PC-9 (cell line): ENCODE measurements at regions not wholly inside any gene's neighbourhood (a gene's known extent, or its start where the extent isn't known, plus 50 kb on each side); places are given as distances from the start of the nearest gene placed in this dataset.

ENCODE experiments used
- BruUV-seq: library from RNA; stranded (reverse); fragments of 400-500 nt; replicated peaks from 2 replicates; lab custom pipeline; 2021; lab: Mats Ljungman, UMichigan
- CTCF ChIA-PET: fragments of 300-600 bp; sonication (Branson Sonifier 250); formaldehyde crosslinking; loops from one replicate; lab custom pipeline; 2022; ENCODE audit warnings: antibody characterized with exemption; lab: Charles Lee
- POLR2A ChIA-PET: fragments of 300-600 bp; sonication (Branson Sonifier 250); formaldehyde crosslinking; loops from one replicate; lab custom pipeline; 2022; ENCODE audit warnings: antibody characterized with exemption; ENCODE audit not compliant: unreplicated experiment; lab: Charles Lee
- DNase-seq, 2 experiments: peaks; one replicate each; pipeline versions ENCODE4 v3.0.0 to v3.0.0-alpha.2; 2015 to 2022; ENCODE audit warnings: mixed read lengths in 1 of 2
- H2AFZ ChIP-seq: fragments of 200-600 bp; sonication (generic); 2 replicates; pipeline ENCODE4 v1.8.1; 2017; ENCODE audit warnings: antibody characterized with exemption
- H3F3A ChIP-seq: fragments of 200-600 bp; sonication (generic); 2 replicates; pipeline ENCODE4 v1.8.1; 2017; ENCODE audit warnings: antibody characterized with exemption, mild to moderate bottlenecking, low read depth; ENCODE audit not compliant: insufficient read depth
- H3K27ac ChIP-seq: fragments of 200-600 bp; sonication (generic); 2 replicates; pipeline ENCODE4 v1.6.1; 2016; ENCODE audit warnings: mixed run types
- H3K27me3 ChIP-seq: fragments of 200-600 bp; sonication (generic); 2 replicates; pipeline ENCODE4 v1.6.1; 2016; ENCODE audit warnings: low read depth, mixed run types; ENCODE audit not compliant: insufficient read depth
- H3K36me3 ChIP-seq: fragments of 200-600 bp; sonication (generic); 2 replicates; pipeline ENCODE4 v1.6.1; 2016; ENCODE audit warnings: low read depth, mixed run types
- H3K4me1 ChIP-seq: fragments of 200-600 bp; sonication (generic); replicated peaks from 2 replicates; pipeline ENCODE4 v1.6.1; 2016; ENCODE audit warnings: mixed run types; ENCODE audit not compliant: insufficient read depth
- H3K4me2 ChIP-seq: fragments of 200-600 bp; sonication (generic); 2 replicates; pipeline ENCODE4 v1.6.1; 2017; ENCODE audit warnings: mixed run types
- H3K4me3 ChIP-seq: fragments of 200-600 bp; sonication (generic); 2 replicates; pipeline ENCODE4 v1.6.1; 2016; ENCODE audit warnings: mixed run types
- H3K79me2 ChIP-seq: fragments of 200-600 bp; sonication (generic); 2 replicates; pipeline ENCODE4 v1.6.1; 2017; ENCODE audit warnings: low read depth, mixed run types
- H3K9me2 ChIP-seq: fragments of 200-600 bp; sonication (generic); 2 replicates; pipeline ENCODE4 v1.8.1; 2017; ENCODE audit warnings: mild to moderate bottlenecking; ENCODE audit not compliant: insufficient read depth
- H3K9me3 ChIP-seq: fragments of 200-600 bp; sonication (generic); 2 replicates; pipeline ENCODE4 v1.8.1; 2016; ENCODE audit warnings: low read depth; ENCODE audit not compliant: insufficient read depth
- H4K20me1 ChIP-seq: fragments of 200-600 bp; sonication (generic); 2 replicates; pipeline ENCODE4 v1.8.1; 2017; ENCODE audit not compliant: insufficient read depth
- EZH2 ChIP-seq: fragments of 200-600 bp; sonication (generic); IDR thresholded peaks from 2 replicates; pipeline ENCODE4 v1.8.0; 2017; ENCODE audit warnings: antibody characterized with exemption, low read depth
- intact Hi-C: fragments of 100-400 bp; cut with micrococcal nuclease; formaldehyde crosslinking; loops from one replicate; pipeline ENCODE4 v1.10.0; 2022; ENCODE audit not compliant: unreplicated experiment
- TF ChIP-seq, protein P1 (sequence below): fragments of 200-600 bp; sonication (generic); conservative IDR thresholded peaks from 2 replicates; pipeline ENCODE4 v1.6.1; 2017; ENCODE audit warnings: mixed run types, antibody characterized with exemption, mild to moderate bottlenecking, moderate library complexity

DNA sequence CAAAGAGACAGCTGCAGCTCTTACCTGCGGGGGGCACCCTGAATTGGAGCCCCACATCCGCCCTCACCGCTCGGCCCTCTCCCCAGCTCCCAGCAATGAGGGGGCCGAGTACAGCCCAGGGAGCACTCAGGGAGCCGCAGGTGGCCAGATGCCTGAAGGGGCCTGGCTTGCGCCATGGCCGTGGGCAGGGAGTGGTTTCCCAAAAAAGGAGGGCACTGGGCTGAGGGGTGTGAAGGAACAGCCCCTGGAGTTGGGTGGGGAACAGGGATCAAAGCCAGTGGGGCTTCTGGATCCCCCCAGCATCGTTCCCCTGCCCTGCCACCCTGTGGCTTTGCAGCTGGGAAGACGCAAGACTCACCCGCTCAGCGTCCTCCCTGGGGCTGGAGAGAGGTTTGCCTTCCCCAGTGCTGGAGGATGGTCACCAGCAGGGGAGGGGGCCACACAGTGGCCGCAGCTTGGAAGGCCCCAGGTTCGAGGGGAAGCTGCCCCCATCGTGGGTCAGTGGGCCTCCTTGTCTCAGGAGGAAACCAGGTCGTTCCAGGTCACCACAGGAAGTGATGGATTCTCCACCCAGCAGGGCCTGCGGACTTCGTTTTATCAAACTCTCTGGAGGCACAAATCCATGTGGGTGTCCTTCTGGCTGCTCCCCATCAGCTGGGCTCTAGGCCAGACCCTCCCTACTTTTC, 68.2 kb upstream of the HPCAL1 start:
- H2AFZ ChIP-seq = no peak overlapping the region
- no peaks in the 10 kb centered on the region for H3K79me2 ChIP-seq
- no peak overlapping the region for H3K27ac ChIP-seq
- H3F3A ChIP-seq = no peaks in the 10 kb centered on the region
- ChIA-PET POLR2A (no interaction called here), CTCF (no interaction called here)
- no TSS peak for BruUV-seq
- no peaks in the 10 kb centered on the region for H3K9me2 ChIP-seq
- H4K20me1 ChIP-seq = no peaks in the 10 kb centered on the region
- intact Hi-C loops = no loop called here
- no peaks in the 10 kb centered on the region for H3K9me3 ChIP-seq
- TF ChIP-seq EZH2 = no peak
- H3K27me3 ChIP-seq = no peaks in the 10 kb centered on the region; the same call in 1 of the 2 replicates
- H3K36me3 ChIP-seq = no peaks in the 10 kb centered on the region
- no peak for DNase-seq
- no peaks in the 10 kb centered on the region for H3K4me1 ChIP-seq
- no peak overlapping the region for H3K4me2 ChIP-seq
- no peak overlapping the region for H3K4me3 ChIP-seq

DNA sequence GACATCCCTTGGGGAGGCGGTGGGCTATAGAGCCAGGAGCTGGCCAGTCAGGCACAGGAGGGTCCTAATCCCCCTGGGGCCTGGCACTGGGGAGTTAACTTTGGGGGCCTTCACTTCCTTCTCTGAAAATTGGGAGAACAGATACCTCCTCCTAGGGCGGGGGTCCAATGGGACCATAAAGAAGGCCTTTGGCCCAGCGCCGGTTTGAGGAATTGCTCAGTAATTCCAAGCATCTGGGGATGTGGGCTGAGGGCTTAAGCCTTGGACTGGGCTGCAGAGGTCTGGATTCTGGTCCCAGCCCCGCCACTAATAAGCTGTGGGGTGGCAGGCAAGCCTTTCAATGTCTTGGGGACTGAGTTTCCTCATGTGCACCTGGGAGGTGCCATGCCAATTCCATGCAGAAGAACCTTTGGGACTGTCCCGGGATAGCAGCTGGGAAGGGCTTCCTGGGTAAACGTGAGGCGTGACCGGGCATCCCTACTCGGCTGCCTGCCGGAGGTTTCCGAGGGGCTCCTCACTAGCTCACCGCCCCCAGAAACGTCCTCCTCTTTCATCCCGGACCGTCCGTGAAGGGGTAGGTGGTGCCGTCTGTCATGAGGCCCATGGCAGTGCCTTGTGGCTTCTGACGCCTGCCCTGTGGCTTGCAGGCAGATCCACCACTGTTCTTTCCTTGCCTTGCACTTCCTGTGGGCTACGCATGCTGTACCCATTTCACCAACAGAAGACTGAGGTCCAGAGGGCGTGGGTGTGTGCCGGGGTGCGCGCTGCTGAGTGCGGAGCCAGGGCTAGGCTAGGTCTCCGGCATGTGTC, 67.4 kb upstream of the HPCAL1 start:
- no peaks in the 10 kb centered on the region for H3K4me1 ChIP-seq

DNA sequence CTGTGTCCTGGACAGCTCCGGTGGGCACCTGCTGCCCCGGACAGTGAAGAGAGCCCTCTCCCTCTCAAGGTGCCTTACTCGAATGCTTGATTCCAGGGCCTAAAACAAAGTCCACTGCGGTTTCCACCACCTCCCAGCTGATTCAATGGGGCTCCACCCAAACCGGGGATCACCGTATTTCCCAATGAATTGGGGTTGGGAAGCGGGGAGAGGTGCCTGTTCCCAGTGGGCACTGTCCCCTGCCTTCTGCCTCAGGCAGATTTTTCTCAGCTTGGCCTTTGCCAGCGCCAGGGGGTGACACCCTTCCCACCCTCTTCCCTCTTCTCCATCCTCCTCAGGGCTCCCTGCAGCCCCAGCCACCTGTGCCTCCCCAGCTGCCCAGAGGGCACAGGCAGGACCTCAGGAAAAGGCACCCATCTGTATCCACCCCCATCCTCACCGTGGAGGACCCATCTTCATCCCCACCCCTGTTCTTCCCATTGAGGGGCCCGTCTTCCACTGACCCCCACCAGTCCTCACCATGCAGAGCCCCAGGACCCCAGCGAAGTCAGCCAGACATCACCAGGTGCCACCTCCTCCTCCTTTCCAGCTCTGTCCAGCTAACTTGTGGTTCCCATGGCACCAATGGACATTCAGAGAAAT, 66.7 kb upstream of the HPCAL1 start:
- Histone ChIP-seq H3K4me3 (no peak overlapping the region), H2AFZ (no peak overlapping the region), H3K79me2 (no peaks in the 10 kb centered on the region), H4K20me1 (no peaks in the 10 kb centered on the region), H3F3A (no peaks in the 10 kb centered on the region), H3K27me3 (no peaks in the 10 kb centered on the region; the same call in 1 of the 2 replicates), H3K36me3 (no peaks in the 10 kb centered on the region), H3K4me1 (no peaks in the 10 kb centered on the region), H3K9me3 (no peaks in the 10 kb centered on the region), H3K4me2 (no peak overlapping the region), H3K9me2 (no peaks in the 10 kb centered on the region), H3K27ac (no peak overlapping the region)
- ChIA-PET CTCF (no interaction called here), POLR2A (interaction anchor here (0.6 kb wide), 1 partner anchor 178 kb away, joined by 5 read pairs; no protein-coding TSS in a partner anchor)
- TF ChIP-seq, protein P1, sequence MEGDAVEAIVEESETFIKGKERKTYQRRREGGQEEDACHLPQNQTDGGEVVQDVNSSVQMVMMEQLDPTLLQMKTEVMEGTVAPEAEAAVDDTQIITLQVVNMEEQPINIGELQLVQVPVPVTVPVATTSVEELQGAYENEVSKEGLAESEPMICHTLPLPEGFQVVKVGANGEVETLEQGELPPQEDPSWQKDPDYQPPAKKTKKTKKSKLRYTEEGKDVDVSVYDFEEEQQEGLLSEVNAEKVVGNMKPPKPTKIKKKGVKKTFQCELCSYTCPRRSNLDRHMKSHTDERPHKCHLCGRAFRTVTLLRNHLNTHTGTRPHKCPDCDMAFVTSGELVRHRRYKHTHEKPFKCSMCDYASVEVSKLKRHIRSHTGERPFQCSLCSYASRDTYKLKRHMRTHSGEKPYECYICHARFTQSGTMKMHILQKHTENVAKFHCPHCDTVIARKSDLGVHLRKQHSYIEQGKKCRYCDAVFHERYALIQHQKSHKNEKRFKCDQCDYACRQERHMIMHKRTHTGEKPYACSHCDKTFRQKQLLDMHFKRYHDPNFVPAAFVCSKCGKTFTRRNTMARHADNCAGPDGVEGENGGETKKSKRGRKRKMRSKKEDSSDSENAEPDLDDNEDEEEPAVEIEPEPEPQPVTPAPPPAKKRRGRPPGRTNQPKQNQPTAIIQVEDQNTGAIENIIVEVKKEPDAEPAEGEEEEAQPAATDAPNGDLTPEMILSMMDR = no peak
- no peak for TF ChIP-seq EZH2
- DNase-seq = no peak
- BruUV-seq = no TSS peak
- intact Hi-C loops = no loop called here

More for the DNA sequence above, 67.4 kb upstream of the HPCAL1 start:
- DNase-seq = no peak
- POLR2A ChIA-PET = no interaction called here
- no peaks in the 10 kb centered on the region for H3F3A ChIP-seq
- CTCF ChIA-PET = no interaction called here
- TF ChIP-seq EZH2 = no peak
- TF ChIP-seq, protein P1 = no peak
- no peak overlapping the region for H3K4me3 ChIP-seq
- no peak overlapping the region for H3K27ac ChIP-seq
- no peaks in the 10 kb centered on the region for H4K20me1 ChIP-seq
- H3K79me2 ChIP-seq = no peaks in the 10 kb centered on the region
- intact Hi-C loops = no loop called here
- no peak overlapping the region for H2AFZ ChIP-seq
- BruUV-seq = no TSS peak
- no peaks in the 10 kb centered on the region for H3K36me3 ChIP-seq
- no peaks in the 10 kb centered on the region for H3K9me3 ChIP-seq
- no peaks in the 10 kb centered on the region; the same call in 1 of the 2 replicates for H3K27me3 ChIP-seq
- H3K4me2 ChIP-seq = no peak overlapping the region
- H3K9me2 ChIP-seq = no peaks in the 10 kb centered on the region
